Immature natural killer cell (primary cell): ENCODE measurements at regions not wholly inside any gene's neighbourhood (a gene's known extent, or its start where the extent isn't known, plus 50 kb on each side); places are given as distances from the start of the nearest gene placed in this dataset.

Experiments used
- DNase-seq, 3 donors: peaks; one replicate each; pipeline ENCODE4 v3.0.0; 2022; ENCODE audit warnings: mixed read lengths in 1 of 3
- H3K27ac Mint-ChIP-seq, 6 donors: one replicate each; pipeline ENCODE4 v1.8.0; 2020; ENCODE audit warnings: mixed read lengths in 6 of 6, mild to moderate bottlenecking in 5 of 6, inconsistent platforms in 4 of 6, moderate library complexity in 3 of 6
- H3K27me3 Mint-ChIP-seq, 3 donors: one replicate each; pipeline ENCODE4 v1.8.0; 2020 to 2021; ENCODE audit warnings: low read depth in 3 of 3, mild to moderate bottlenecking in 3 of 3, mixed read lengths in 3 of 3, moderate library complexity in 3 of 3, inconsistent platforms in 1 of 3
- H3K36me3 Mint-ChIP-seq, 3 donors: one replicate each; pipeline ENCODE4 v1.8.0; 2020; ENCODE audit warnings: mixed read lengths in 3 of 3, inconsistent platforms in 2 of 3, mild to moderate bottlenecking in 2 of 3
- H3K4me1 Mint-ChIP-seq, 2 donors: one replicate each; pipeline ENCODE4 v1.8.0; 2020; ENCODE audit warnings: inconsistent platforms in 2 of 2, mild to moderate bottlenecking in 2 of 2, mixed read lengths in 2 of 2, moderate library complexity in 1 of 2
- H3K4me3 Mint-ChIP-seq, 5 donors: one replicate each; pipeline ENCODE4 v1.8.0; 2020; ENCODE audit warnings: mild to moderate bottlenecking in 5 of 5, mixed read lengths in 5 of 5, inconsistent platforms in 3 of 5, moderate library complexity in 3 of 5
- H3K9me3 Mint-ChIP-seq, 6 donors: one replicate each; pipeline ENCODE4 v1.8.0; 2020; ENCODE audit warnings: mild to moderate bottlenecking in 6 of 6, mixed read lengths in 6 of 6, inconsistent platforms in 4 of 6, moderate library complexity in 3 of 6

DNA sequence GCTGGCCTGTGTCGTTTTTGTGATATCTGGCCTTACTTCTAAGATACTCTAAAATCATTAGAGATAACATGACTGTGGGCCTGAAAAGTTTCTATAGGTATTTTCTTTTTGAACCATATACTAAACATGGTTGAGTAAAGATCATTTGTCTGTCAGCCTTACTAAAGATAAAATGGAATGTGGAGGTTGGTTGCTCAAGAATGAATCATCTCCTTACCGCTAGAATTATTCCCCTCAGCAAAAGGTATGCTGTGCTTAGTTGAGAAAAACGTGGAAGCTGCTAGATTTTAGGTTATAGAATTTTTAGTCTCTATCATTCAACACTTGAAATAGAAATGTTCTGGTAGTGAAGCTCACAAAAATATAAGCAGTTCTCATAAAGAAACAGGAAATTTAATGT lies 407.3 kb downstream of the AEBP2 start:
- DNase-seq, result no peak
- H3K36me3 Mint-ChIP-seq, result peaks cover 0 to 5% (median 0%) of the 10 kb centered on the region in 3 donors
- no peaks in the 10 kb centered on the region for H3K4me1 Mint-ChIP-seq
- H3K9me3 Mint-ChIP-seq, result peaks cover 0 to 3% (median 0%) of the 10 kb centered on the region in 6 donors
- H3K27me3 Mint-ChIP-seq, result peaks cover 0 to 3% (median 2%) of the 10 kb centered on the region in 3 donors
- no peak overlapping the region for H3K27ac Mint-ChIP-seq
- H3K4me3 Mint-ChIP-seq, result no peak overlapping the region

- DNase-seq, result no peak
- H3K4me3 Mint-ChIP-seq, result no peak overlapping the region
- H3K4me1 Mint-ChIP-seq, result no peaks in the 10 kb centered on the region
- H3K36me3 Mint-ChIP-seq, result peaks cover 0 to 5% (median 0%) of the 10 kb centered on the region in 3 donors
- H3K9me3 Mint-ChIP-seq, result peaks cover 0 to 3% (median 0%) of the 10 kb centered on the region in 6 donors
- H3K27ac Mint-ChIP-seq, result no peak overlapping the region
- H3K27me3 Mint-ChIP-seq, result peaks cover 0 to 3% (median 2%) of the 10 kb centered on the region in 3 donors
These were observed 408.2 kb downstream of the AEBP2 start for GRCh38 chr12:19847294-19848059.

- no peak for DNase-seq
- Mint-ChIP-seq H3K36me3 (peaks cover 0 to 5% (median 0%) of the 10 kb centered on the region in 3 donors), H3K27me3 (peaks cover 0 to 3% (median 2%) of the 10 kb centered on the region in 3 donors), H3K4me1 (no peaks in the 10 kb centered on the region), H3K9me3 (peaks cover 0 to 4% (median 0%) of the 10 kb centered on the region in 6 donors), H3K4me3 (no peak overlapping the region), H3K27ac (no peak overlapping the region)
These were observed 409.1 kb downstream of the AEBP2 start for GRCh38 chr12:19848421-19848820.

- Mint-ChIP-seq H3K4me1 (no peaks in the 10 kb centered on the region), H3K9me3 (peaks cover 0 to 4% (median 0%) of the 10 kb centered on the region in 6 donors), H3K27ac (no peak overlapping the region), H3K4me3 (no peak overlapping the region), H3K27me3 (peaks cover 0 to 3% (median 2%) of the 10 kb centered on the region in 3 donors), H3K36me3 (peaks cover 0 to 5% (median 0%) of the 10 kb centered on the region in 3 donors)
- no peak for DNase-seq
These were observed 409.9 kb downstream of the AEBP2 start for GRCh38 chr12:19849208-19849607.

DNA sequence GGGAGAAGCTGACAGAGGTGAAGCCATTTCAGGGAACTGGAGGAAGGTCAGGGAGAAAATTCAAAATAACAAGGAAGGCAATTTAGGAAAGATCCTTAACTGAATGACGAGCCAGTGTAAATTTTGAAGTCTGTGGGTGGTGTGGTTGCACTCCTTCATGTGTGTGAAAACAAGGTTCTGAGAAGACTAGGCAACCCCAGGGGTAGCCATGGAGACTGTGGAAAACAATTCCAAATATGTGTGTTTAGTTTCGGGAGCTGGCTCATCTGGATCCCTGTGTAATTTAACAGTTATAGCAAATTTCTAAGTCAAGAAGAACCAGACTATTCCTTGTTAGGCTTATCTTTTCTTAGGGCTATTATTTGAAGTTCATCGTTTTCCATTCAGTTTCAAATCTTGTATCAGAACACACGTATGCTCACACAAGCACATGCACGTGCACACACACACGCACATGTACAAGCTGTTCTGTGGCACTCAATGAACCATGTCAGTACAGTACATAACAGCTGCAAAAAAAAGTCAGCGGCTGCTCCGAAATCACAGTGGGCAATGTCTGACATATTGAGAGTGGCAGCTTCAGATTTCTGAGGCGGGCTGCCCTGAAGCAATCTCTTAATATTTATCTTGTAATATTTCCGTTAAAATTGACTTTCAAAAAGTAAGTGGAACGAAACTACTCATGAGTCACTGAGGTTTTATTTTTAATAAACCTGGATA lies 411.2 kb downstream of the AEBP2 start:
- DNase-seq, result no peak
- Mint-ChIP-seq H3K36me3 (peaks cover 0 to 5% (median 0%) of the 10 kb centered on the region in 3 donors), H3K4me3 (no peak overlapping the region), H3K4me1 (no peaks in the 10 kb centered on the region), H3K27me3 (peaks cover 0 to 4% (median under 1%) of the 10 kb centered on the region in 3 donors), H3K27ac (no peak overlapping the region), H3K9me3 (peaks cover 0 to 4% (median under 1%) of the 10 kb centered on the region in 6 donors)

GRCh38 chr12:19852100-19852855 lies 413.0 kb downstream of the AEBP2 start:
- H3K4me3 Mint-ChIP-seq, result no peak overlapping the region

GRCh38 chr12:19855851-19856250 lies 416.6 kb downstream of the AEBP2 start:
- DNase-seq, result no peak
- peaks cover 0 to 9% (median 0%) of the 10 kb centered on the region in 6 donors for H3K9me3 Mint-ChIP-seq
- no peak overlapping the region for H3K4me3 Mint-ChIP-seq
- peaks cover 1 to 10% (median 2%) of the 10 kb centered on the region in 3 donors for H3K27me3 Mint-ChIP-seq
- no peak overlapping the region for H3K27ac Mint-ChIP-seq
- no peaks in the 10 kb centered on the region for H3K36me3 Mint-ChIP-seq
- H3K4me1 Mint-ChIP-seq, result no peaks in the 10 kb centered on the region

More at GRCh38 chr12:19852100-19852855, 413.0 kb downstream of the AEBP2 start:
- Mint-ChIP-seq H3K27me3 (peaks cover 0 to 7% (median 4%) of the 10 kb centered on the region in 3 donors), H3K36me3 (peaks cover 0 to 5% (median 0%) of the 10 kb centered on the region in 3 donors), H3K9me3 (peaks cover 0 to 9% (median under 1%) of the 10 kb centered on the region in 6 donors), H3K27ac (no peak overlapping the region), H3K4me1 (no peaks in the 10 kb centered on the region)
- no peak for DNase-seq

- Mint-ChIP-seq H3K9me3 (peaks cover 0 to 9% (median 0%) of the 10 kb centered on the region in 6 donors), H3K27me3 (peaks cover 1 to 10% (median 2%) of the 10 kb centered on the region in 3 donors), H3K27ac (no peak overlapping the region), H3K4me3 (no peak overlapping the region), H3K36me3 (no peaks in the 10 kb centered on the region), H3K4me1 (no peaks in the 10 kb centered on the region)
- DNase-seq, result no peak
These were observed 417.1 kb downstream of the AEBP2 start for GRCh38 chr12:19856389-19856788.

DNA sequence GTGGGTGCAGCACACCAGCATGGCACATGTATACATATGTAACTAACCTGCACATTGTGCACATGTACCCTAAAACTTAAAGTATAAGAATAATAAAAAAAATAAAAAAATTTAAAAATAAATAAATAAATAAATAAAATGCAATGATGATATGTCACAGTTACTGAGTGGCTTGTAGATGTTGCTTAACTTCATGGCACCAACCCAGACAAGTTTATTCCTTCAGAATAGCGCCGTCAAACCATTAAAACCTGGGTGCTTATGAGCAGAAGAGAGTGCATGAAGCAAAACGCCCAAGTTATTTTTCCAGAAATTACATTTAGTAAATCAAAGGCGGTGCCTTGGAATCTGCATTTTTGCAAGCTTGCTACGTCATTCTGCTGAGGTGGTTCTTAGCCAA lies 417.9 kb downstream of the AEBP2 start:
- no peaks in the 10 kb centered on the region for H3K36me3 Mint-ChIP-seq
- no peaks in the 10 kb centered on the region for H3K4me1 Mint-ChIP-seq
- H3K9me3 Mint-ChIP-seq, result peaks cover 0 to 9% (median 0%) of the 10 kb centered on the region in 6 donors
- no peak for DNase-seq
- peaks cover 1 to 10% (median 2%) of the 10 kb centered on the region in 3 donors for H3K27me3 Mint-ChIP-seq
- H3K27ac Mint-ChIP-seq, result no peak overlapping the region
- no peak overlapping the region for H3K4me3 Mint-ChIP-seq

DNA sequence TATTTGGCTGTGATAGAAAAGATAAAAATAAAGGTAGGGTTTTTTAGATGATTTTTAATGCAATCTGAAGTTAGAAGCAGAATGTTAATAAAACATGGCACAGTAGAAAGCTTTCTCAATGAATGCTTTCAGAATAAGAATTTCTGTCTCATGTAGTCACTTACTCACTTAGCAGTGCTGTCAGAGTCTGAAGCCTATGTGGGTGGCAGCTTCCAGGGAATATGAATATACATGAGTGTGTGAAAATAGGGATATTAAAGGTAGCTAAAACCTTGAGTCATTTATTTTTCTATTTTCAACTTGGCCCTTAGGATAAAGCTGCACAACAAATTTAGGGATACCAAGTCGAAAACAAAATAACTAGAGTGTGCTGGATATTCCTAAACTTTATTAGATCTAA lies 427.9 kb downstream of the AEBP2 start:
- H3K27me3 Mint-ChIP-seq, result peaks cover 0 to 2% (median 0%) of the 10 kb centered on the region in 3 donors
- no peak for DNase-seq
- H3K9me3 Mint-ChIP-seq, result no peaks in the 10 kb centered on the region
- H3K27ac Mint-ChIP-seq, result no peak overlapping the region
- no peaks in the 10 kb centered on the region for H3K36me3 Mint-ChIP-seq
- no peak overlapping the region for H3K4me3 Mint-ChIP-seq
- H3K4me1 Mint-ChIP-seq, result no peaks in the 10 kb centered on the region

- Mint-ChIP-seq H3K9me3 (no peaks in the 10 kb centered on the region), H3K27me3 (peaks cover 0 to 2% (median 0%) of the 10 kb centered on the region in 3 donors), H3K36me3 (no peaks in the 10 kb centered on the region), H3K4me1 (no peaks in the 10 kb centered on the region), H3K4me3 (no peak overlapping the region), H3K27ac (no peak overlapping the region)
- DNase-seq, result no peak
These were observed 428.7 kb downstream of the AEBP2 start for GRCh38 chr12:19867970-19868369.

GRCh38 chr12:19869413-19869812 lies 430.1 kb downstream of the AEBP2 start:
- Mint-ChIP-seq H3K27me3 (peaks cover 0 to 3% (median 0%) of the 10 kb centered on the region in 3 donors), H3K27ac (no peak overlapping the region), H3K4me1 (no peaks in the 10 kb centered on the region), H3K9me3 (no peaks in the 10 kb centered on the region), H3K4me3 (no peak overlapping the region), H3K36me3 (peaks cover 0 to 3% (median 0%) of the 10 kb centered on the region in 3 donors)
- DNase-seq, result no peak

GRCh38 chr12:19872621-19873540 lies 433.6 kb downstream of the AEBP2 start:
- H3K27me3 Mint-ChIP-seq, result peaks cover 0 to 6% (median 0%) of the 10 kb centered on the region in 3 donors
- H3K4me3 Mint-ChIP-seq, result no peak overlapping the region
- DNase-seq, result no peak
- H3K9me3 Mint-ChIP-seq, result no peaks in the 10 kb centered on the region
- no peaks in the 10 kb centered on the region for H3K4me1 Mint-ChIP-seq
- H3K36me3 Mint-ChIP-seq, result peaks cover 0 to 3% (median 0%) of the 10 kb centered on the region in 3 donors
- peak overlapping the region in 1 of 6 donors; percentile 36 for H3K27ac Mint-ChIP-seq
